ENCODE measurements at regions not wholly inside any gene's neighbourhood (a gene's known extent, or its start where the extent isn't known, plus 50 kb on each side); places are given as distances from the start of the nearest gene placed in this dataset.
A peak's percentile ranks its signal among the peaks of the same experiment; 100 is the strongest.
"Not testable (repeated sequence)": the region's sequence is repeated elsewhere in the genome, so short reads cannot be mapped to it uniquely, and the experiment has no call there.

DNA sequence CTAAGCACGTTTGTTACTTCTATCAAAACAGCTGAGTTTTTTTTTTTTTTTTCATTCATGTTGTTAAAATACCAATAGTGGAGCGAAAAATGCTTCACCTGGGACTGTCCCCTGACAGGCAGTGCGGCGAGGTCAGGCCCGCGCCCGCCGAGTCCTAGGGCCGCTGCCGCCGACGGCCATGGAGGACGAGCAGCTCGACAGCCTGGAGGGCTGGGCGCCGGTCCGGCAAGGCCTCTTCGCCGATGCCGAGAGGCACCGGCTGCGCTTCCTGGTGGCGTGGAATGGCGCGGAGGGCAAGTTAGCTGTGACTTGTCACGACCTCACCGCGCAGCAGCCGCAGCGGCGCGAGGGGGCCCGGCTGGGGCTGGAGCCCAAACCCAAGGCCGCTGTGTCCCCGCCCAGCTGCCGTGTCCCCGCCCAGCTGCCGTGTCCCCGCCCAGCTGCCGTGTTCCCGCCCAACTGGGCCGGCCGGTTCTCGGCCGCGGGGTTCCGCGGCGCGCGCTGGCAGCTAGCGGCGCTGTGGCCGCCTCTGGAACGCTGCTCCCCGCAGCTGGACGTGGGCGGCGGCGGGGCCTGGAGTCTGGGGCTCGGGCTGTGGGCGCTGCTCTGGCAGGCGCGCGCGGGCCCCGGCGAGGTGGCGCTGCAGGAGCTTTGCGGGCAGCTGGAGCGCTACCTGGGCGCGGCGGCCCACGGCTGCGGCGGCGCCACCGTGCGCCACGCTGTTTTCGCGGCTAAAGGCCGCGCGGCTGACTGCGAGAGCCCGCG, 56.7 kb upstream of the GOLGA8R start:
- H3K27me3 ChIP-seq (ENCODE audit: low read length); CTCF ChIA-PET; H3K9ac ChIP-seq (ENCODE audit: low read length); H3K27ac ChIP-seq (ENCODE audit: low read length); POLR2A ChIA-PET (ENCODE audit: unreplicated experiment); H3K36me3 ChIP-seq (ENCODE audit: low read depth, low read length); H3K79me2 ChIP-seq (ENCODE audit: low read length); H4K20me1 ChIP-seq (ENCODE audit: low read length); DNase-seq; intact Hi-C loops (cut with micrococcal nuclease); H3F3A ChIP-seq (ENCODE audit: low read length, unreplicated experiment); H3K9me2 ChIP-seq (replicated peaks; ENCODE audit: low read length); H2AFZ ChIP-seq (ENCODE audit: low read length); H3K9me3 ChIP-seq (ENCODE audit: low read length); H3K4me3 ChIP-seq (ENCODE audit: low read length); H3K4me2 ChIP-seq (ENCODE audit: low read length); BruUV-seq (replicated peaks); H3K4me1 ChIP-seq (ENCODE audit: insufficient read depth, low read length): not testable (repeated sequence)
- ATAC-seq, result peak; percentile 96

DNA sequence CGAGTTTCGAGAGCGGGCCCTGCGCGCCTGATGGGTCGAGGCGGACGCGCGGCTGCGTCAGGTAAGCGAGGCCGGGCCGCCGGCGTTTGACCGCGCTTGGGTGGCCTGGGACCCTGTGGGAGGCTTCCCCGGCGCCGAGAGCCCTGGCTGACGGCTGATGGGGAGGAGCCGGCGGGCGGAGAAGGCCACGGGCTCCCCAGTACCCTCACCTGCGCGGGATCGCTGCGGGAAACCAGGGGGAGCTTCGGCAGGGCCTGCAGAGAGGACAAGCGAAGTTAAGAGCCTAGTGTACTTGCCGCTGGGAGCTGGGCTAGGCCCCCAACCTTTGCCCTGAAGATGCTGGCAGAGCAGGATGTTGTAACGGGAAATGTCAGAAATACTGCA, 57.3 kb upstream of the GOLGA8R start:
- H3K9me2 ChIP-seq (replicated peaks; ENCODE audit: low read length); ATAC-seq; H3K9ac ChIP-seq (ENCODE audit: low read length); POLR2A ChIA-PET (ENCODE audit: unreplicated experiment); H3K4me2 ChIP-seq (ENCODE audit: low read length); H3K79me2 ChIP-seq (ENCODE audit: low read length); H3K4me3 ChIP-seq (ENCODE audit: low read length); H3K36me3 ChIP-seq (ENCODE audit: low read depth, low read length); H3K27me3 ChIP-seq (ENCODE audit: low read length); H2AFZ ChIP-seq (ENCODE audit: low read length); BruUV-seq (replicated peaks); intact Hi-C loops (cut with micrococcal nuclease); CTCF ChIA-PET; H4K20me1 ChIP-seq (ENCODE audit: low read length); H3K27ac ChIP-seq (ENCODE audit: low read length); H3K9me3 ChIP-seq (ENCODE audit: low read length); H3K4me1 ChIP-seq (ENCODE audit: insufficient read depth, low read length); DNase-seq; H3F3A ChIP-seq (ENCODE audit: low read length, unreplicated experiment): not testable (repeated sequence)

DNA sequence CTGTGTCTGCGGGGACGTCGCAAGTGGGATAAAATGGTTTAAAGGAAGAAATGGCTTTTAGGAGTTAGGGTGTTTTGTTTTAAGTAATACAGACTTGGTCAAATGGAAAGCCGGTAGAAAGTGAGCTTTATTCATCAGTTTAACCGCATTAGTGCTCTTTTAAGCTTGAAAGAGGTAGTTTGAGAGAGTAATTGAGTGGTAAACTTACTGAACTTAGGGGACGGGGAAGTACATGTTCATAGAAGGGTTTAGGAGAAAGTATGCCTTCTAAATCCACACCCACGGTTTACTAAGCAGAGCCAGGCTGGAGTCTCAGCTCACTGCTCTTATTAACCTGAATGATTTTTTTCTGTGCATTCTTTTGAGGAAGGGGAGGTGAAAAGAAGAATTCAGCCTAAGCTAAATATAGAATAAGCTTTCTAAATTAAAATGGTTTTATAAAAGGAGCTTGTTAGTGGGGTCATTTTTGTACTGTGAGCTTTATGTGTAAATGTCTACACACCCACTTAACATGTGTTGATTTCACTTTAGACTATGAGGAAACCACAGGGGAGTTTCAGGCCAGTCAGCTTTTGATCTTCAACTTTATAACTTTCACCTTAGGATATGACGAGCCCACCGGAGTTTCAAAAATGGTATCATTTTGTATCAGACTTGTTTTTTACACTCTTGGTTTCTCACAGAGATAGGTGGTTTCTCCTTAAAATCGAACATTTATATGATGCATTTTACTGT, 57.9 kb upstream of the GOLGA8R start:
- H3K36me3 ChIP-seq (ENCODE audit: low read depth, low read length); H2AFZ ChIP-seq (ENCODE audit: low read length); POLR2A ChIA-PET (ENCODE audit: unreplicated experiment); intact Hi-C loops (cut with micrococcal nuclease); H3K27ac ChIP-seq (ENCODE audit: low read length); H3F3A ChIP-seq (ENCODE audit: low read length, unreplicated experiment); H3K79me2 ChIP-seq (ENCODE audit: low read length); H3K9ac ChIP-seq (ENCODE audit: low read length); H4K20me1 ChIP-seq (ENCODE audit: low read length); H3K4me2 ChIP-seq (ENCODE audit: low read length); ATAC-seq; CTCF ChIA-PET; H3K4me1 ChIP-seq (ENCODE audit: insufficient read depth, low read length); H3K9me3 ChIP-seq (ENCODE audit: low read length); H3K27me3 ChIP-seq (ENCODE audit: low read length); DNase-seq; H3K4me3 ChIP-seq (ENCODE audit: low read length); H3K9me2 ChIP-seq (replicated peaks; ENCODE audit: low read length): not testable (repeated sequence)
- BruUV-seq (replicated peaks), result TSS peak; percentile 94

DNA sequence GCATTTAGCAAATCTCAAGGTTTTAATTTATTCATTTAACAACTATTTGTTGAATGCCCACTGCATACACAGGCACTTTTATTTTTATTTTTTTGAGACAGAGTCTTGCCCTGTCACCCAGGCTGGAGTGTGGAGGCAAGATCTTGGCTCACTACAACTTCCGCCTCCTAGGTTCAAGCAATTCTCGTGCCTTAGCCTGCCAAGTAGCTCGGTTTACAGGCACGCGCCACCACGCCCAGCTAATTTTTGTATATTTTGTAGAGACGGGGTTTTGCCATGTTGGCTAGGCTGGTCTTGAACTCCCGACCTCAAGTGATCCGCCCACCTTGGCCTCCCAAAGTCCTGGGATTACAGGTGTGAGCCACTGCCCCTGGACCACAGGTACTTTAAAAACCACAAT, 67.0 kb upstream of the GOLGA8Q start:
- H3K4me3 ChIP-seq (ENCODE audit: low read length); CTCF ChIA-PET; H3K9me2 ChIP-seq (replicated peaks; ENCODE audit: low read length); H4K20me1 ChIP-seq (ENCODE audit: low read length); H3K4me2 ChIP-seq (ENCODE audit: low read length); H3K27ac ChIP-seq (ENCODE audit: low read length); ATAC-seq; intact Hi-C loops (cut with micrococcal nuclease); POLR2A ChIA-PET (ENCODE audit: unreplicated experiment); H3K36me3 ChIP-seq (ENCODE audit: low read depth, low read length); DNase-seq; H3K9ac ChIP-seq (ENCODE audit: low read length); H2AFZ ChIP-seq (ENCODE audit: low read length); H3K79me2 ChIP-seq (ENCODE audit: low read length); H3K9me3 ChIP-seq (ENCODE audit: low read length); H3F3A ChIP-seq (ENCODE audit: low read length, unreplicated experiment); H3K4me1 ChIP-seq (ENCODE audit: insufficient read depth, low read length); H3K27me3 ChIP-seq (ENCODE audit: low read length): not testable (repeated sequence)
- TSS peak; percentile 17 for BruUV-seq (replicated peaks)

DNA sequence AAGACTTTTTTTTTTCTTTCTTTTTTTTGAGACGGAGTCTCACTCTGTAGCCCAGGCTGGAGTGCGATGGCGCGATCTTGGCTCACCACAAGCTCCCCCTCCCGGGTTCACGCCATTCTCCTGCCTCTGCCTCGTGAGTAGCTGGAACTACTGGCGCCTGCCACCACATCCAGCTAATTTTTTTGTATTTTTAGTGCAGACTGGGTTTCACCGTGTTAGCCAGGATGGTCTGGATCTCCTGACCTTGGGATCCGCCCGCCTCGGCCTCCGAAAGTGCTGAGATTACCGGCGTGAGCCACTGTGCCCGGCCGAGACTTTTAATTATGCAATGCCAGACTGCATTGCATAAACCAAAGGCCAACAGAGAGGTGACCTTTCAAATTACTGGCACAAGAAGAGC, 62.6 kb upstream of the GOLGA8Q start:
- intact Hi-C loops (cut with micrococcal nuclease); H3K4me2 ChIP-seq (ENCODE audit: low read length); H3K9ac ChIP-seq (ENCODE audit: low read length); BruUV-seq (replicated peaks); H3K36me3 ChIP-seq (ENCODE audit: low read depth, low read length); H3K79me2 ChIP-seq (ENCODE audit: low read length); H4K20me1 ChIP-seq (ENCODE audit: low read length); H3K9me2 ChIP-seq (replicated peaks; ENCODE audit: low read length); ATAC-seq; CTCF ChIA-PET; H3K9me3 ChIP-seq (ENCODE audit: low read length); POLR2A ChIA-PET (ENCODE audit: unreplicated experiment); H2AFZ ChIP-seq (ENCODE audit: low read length); H3K27ac ChIP-seq (ENCODE audit: low read length); H3K4me1 ChIP-seq (ENCODE audit: insufficient read depth, low read length); H3K27me3 ChIP-seq (ENCODE audit: low read length); H3F3A ChIP-seq (ENCODE audit: low read length, unreplicated experiment); H3K4me3 ChIP-seq (ENCODE audit: low read length); DNase-seq: not testable (repeated sequence)

DNA sequence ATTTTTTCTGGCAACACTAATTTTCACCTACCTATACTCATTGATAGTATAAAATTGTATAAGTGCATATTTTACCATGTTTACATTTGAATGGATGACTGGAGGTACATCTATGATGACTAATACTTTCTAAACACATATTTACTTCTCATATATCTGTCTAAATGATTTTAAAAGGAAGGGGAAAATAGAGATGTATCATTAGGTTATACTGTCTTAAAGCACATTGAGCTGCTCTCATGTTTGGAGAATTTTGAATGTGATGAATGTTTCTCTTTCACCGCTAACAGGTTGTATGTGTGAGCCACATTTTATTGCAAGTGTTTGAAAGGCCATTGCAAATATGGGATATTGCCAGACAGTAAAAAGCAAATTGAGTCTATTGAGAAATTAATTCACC, 61.5 kb upstream of the GOLGA8Q start:
- H3K4me2 ChIP-seq (ENCODE audit: low read length); H3K27me3 ChIP-seq (ENCODE audit: low read length); POLR2A ChIA-PET (ENCODE audit: unreplicated experiment); H4K20me1 ChIP-seq (ENCODE audit: low read length); H2AFZ ChIP-seq (ENCODE audit: low read length); H3K9me2 ChIP-seq (replicated peaks; ENCODE audit: low read length); H3K36me3 ChIP-seq (ENCODE audit: low read depth, low read length); intact Hi-C loops (cut with micrococcal nuclease); H3K9me3 ChIP-seq (ENCODE audit: low read length); H3K9ac ChIP-seq (ENCODE audit: low read length); H3K79me2 ChIP-seq (ENCODE audit: low read length); H3K27ac ChIP-seq (ENCODE audit: low read length); H3K4me3 ChIP-seq (ENCODE audit: low read length); BruUV-seq (replicated peaks); CTCF ChIA-PET; H3F3A ChIP-seq (ENCODE audit: low read length, unreplicated experiment); H3K4me1 ChIP-seq (ENCODE audit: insufficient read depth, low read length): not testable (repeated sequence)
- ATAC-seq, result peak; percentile 98
- DNase-seq, result peak; percentile 60

DNA sequence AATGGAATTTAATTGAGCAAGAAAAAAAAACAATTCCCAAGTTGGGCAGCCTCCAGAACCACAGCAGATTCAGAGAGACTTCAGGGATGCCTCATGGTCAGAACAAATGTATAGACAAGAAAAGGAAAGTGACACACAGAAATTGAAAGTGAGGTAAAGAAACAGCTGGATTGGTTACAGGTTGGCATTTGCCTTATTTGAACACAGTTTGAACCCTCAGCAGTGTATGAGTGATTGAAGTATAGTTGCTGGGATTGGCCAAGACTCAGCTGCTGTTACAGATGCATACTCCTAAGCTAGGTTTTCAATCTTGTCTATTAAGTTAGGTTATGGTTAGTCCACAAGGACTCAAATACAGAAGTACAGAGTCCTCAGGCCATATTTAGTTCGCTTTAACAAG, 57.9 kb upstream of the GOLGA8Q start:
- intact Hi-C loops (cut with micrococcal nuclease); POLR2A ChIA-PET (ENCODE audit: unreplicated experiment); H3K9me3 ChIP-seq (ENCODE audit: low read length); H3F3A ChIP-seq (ENCODE audit: low read length, unreplicated experiment); H2AFZ ChIP-seq (ENCODE audit: low read length); H4K20me1 ChIP-seq (ENCODE audit: low read length); H3K27ac ChIP-seq (ENCODE audit: low read length); H3K79me2 ChIP-seq (ENCODE audit: low read length); H3K36me3 ChIP-seq (ENCODE audit: low read depth, low read length); CTCF ChIA-PET; ATAC-seq; H3K27me3 ChIP-seq (ENCODE audit: low read length); H3K4me1 ChIP-seq (ENCODE audit: insufficient read depth, low read length); BruUV-seq (replicated peaks); DNase-seq; H3K9ac ChIP-seq (ENCODE audit: low read length); H3K4me2 ChIP-seq (ENCODE audit: low read length); H3K4me3 ChIP-seq (ENCODE audit: low read length); H3K9me2 ChIP-seq (replicated peaks; ENCODE audit: low read length): not testable (repeated sequence)
